ENCODE measurements at regions not wholly inside any gene's neighbourhood (a gene's known extent, or its start where the extent isn't known, plus 50 kb on each side); places are given as distances from the start of the nearest gene placed in this dataset.

DNA sequence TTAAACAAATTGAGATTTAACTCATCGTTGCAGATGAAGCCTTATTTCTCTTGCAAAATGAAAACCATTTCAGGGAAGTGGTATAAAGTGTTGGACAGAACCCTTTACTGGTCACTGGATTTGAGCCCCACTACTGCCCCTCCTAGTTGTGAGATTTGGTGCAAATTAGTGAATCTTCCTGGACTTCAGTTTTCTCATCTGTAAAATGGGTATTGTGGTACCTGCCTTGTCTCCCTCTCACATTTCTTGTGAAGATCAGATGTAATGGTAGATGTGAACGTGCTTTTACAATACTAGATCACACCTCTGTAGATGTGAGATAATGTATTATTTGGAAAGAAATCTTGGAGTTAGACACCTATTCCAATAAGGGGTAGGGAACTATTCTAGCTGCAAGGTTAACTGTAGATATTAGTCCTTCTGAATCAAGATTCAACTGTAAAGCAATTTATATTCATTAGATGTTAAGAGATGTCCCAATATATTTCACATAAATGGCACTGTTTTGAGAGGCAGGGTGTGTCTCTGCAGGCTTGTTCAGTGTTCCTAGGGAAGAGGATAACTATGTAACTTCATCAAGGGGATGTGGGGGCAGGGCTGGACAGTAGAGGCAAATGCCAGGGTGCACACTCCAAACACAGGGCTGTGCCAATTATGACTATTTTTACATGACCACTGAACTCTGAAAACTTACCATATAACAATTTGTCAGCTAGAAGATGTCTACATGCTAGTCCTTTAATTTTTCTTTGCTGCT, 112.4 kb upstream of the PFN2 start:
- Histone ChIP-seq H3K27me3 (no peaks in the 10 kb centered on the region), H3K27ac (peak overlapping the region; percentile 33), H3K4me1 (ENCODE audit: insufficient read depth) (no peaks in the 10 kb centered on the region), H2AFZ (no peak overlapping the region), H3K79me2 (no peaks in the 10 kb centered on the region), H3K9me2 (replicated peaks; ENCODE audit: insufficient read depth) (no peaks in the 10 kb centered on the region), H4K20me1 (ENCODE audit: insufficient read depth, poor library complexity, severe bottlenecking) (no peaks in the 10 kb centered on the region), H3K4me2 (peak overlapping the region; percentile 52), H3K36me3 (replicated peaks; ENCODE audit: insufficient read depth, low read depth) (no peaks in the 10 kb centered on the region), H3K9me3 (ENCODE audit: low read depth) (no peaks in the 10 kb centered on the region), H3K4me3 (no peak overlapping the region)
- 89% methylated on average over 2 of the region's 2 CpGs for WGBS (ENCODE audit: low lambda C conversion rate, missing lambda C conversion rate)
- DNase-seq (ENCODE audit: low spot score), result no peak
- TF ChIP-seq, protein P1, sequence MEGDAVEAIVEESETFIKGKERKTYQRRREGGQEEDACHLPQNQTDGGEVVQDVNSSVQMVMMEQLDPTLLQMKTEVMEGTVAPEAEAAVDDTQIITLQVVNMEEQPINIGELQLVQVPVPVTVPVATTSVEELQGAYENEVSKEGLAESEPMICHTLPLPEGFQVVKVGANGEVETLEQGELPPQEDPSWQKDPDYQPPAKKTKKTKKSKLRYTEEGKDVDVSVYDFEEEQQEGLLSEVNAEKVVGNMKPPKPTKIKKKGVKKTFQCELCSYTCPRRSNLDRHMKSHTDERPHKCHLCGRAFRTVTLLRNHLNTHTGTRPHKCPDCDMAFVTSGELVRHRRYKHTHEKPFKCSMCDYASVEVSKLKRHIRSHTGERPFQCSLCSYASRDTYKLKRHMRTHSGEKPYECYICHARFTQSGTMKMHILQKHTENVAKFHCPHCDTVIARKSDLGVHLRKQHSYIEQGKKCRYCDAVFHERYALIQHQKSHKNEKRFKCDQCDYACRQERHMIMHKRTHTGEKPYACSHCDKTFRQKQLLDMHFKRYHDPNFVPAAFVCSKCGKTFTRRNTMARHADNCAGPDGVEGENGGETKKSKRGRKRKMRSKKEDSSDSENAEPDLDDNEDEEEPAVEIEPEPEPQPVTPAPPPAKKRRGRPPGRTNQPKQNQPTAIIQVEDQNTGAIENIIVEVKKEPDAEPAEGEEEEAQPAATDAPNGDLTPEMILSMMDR (IDR thresholded peaks at IDR 0.05; ENCODE audit: poor library complexity), result no peak
- no peak for TF ChIP-seq EZH2phosphoT487 (IDR thresholded peaks at IDR 0.05; ENCODE audit: low read depth, severe bottlenecking, unreplicated experiment)
- TF ChIP-seq EZH2 (IDR thresholded peaks at IDR 0.05; ENCODE audit: borderline replicate concordance), result no peak

DNA sequence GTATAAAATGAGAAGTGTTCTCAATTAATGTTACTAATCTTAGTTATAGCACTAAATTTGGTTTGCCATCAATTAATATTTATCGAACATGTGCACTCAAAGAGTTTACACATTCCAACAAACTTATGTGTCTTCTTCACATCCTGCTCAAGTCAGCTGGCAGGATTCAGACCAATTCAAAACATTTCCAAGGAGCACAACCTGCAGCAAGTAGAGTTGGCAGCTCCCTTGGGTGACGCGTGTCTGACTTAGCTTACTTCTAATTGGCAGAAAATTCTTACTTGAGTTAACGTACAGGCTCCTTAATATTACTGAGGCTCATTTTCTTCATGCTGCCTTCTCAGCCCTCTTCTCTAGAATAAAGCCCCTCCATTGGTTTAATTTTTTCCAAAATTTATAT, 110.4 kb upstream of the PFN2 start:
- Histone ChIP-seq H2AFZ (no peak overlapping the region), H3K27ac (no peak overlapping the region)
- TF ChIP-seq EZH2 (IDR thresholded peaks at IDR 0.05; ENCODE audit: borderline replicate concordance) (no peak), EZH2phosphoT487 (IDR thresholded peaks at IDR 0.05; ENCODE audit: low read depth, severe bottlenecking, unreplicated experiment) (no peak)
- TF ChIP-seq, protein P1 (IDR thresholded peaks at IDR 0.05; ENCODE audit: poor library complexity), result no peak

DNA sequence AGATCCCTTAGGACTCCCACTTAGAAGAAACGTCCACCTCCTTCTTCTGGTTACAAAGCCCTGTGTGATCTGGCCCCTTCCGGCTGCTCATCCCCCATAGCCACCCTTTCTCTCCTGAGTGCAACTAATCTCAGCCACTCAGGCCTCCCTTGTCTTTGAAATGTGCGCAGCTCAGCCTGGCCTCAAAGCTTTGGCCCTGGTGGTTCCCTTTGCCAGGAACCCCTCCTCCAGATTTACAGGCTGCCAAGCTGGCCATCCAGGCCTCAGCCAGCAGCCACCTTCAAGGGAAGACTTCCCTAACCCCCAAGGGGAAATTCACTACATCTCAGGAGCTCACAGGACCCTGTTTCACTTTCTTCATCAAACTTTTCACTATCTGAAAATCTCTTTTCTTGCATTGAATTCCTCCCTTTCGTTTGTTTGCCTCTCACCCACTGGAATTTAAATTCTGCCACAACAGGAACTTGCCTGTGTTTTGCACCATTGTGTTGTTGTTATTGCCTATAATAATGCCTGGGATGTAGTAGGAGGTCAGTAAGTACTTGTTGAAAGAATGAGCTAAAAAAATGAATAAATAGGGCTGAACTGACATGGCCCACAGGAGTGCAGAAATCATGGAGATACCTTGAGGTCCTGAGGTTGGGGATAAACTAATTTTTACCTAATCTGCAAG, 109.5 kb upstream of the PFN2 start:
- Histone ChIP-seq H3K27me3 (no peaks in the 10 kb centered on the region), H3K9me3 (ENCODE audit: low read depth) (no peaks in the 10 kb centered on the region), H3K27ac (peak overlapping the region; percentile 83), H2AFZ (no peak overlapping the region), H3K4me1 (ENCODE audit: insufficient read depth) (no peaks in the 10 kb centered on the region), H3K79me2 (no peaks in the 10 kb centered on the region), H3K36me3 (replicated peaks; ENCODE audit: insufficient read depth, low read depth) (no peaks in the 10 kb centered on the region), H3K4me2 (no peak overlapping the region), H4K20me1 (ENCODE audit: insufficient read depth, poor library complexity, severe bottlenecking) (no peaks in the 10 kb centered on the region), H3K4me3 (no peak overlapping the region), H3K9me2 (replicated peaks; ENCODE audit: insufficient read depth) (no peaks in the 10 kb centered on the region)
- no peak for DNase-seq (ENCODE audit: low spot score)
- WGBS (ENCODE audit: low lambda C conversion rate, missing lambda C conversion rate), result 64% methylated on average over 4 of the region's 4 CpGs
- TF ChIP-seq, protein P1 (IDR thresholded peaks at IDR 0.05; ENCODE audit: poor library complexity), result no peak
- TF ChIP-seq EZH2phosphoT487 (IDR thresholded peaks at IDR 0.05; ENCODE audit: low read depth, severe bottlenecking, unreplicated experiment) (no peak), EZH2 (IDR thresholded peaks at IDR 0.05; ENCODE audit: borderline replicate concordance) (no peak)

More for the DNA sequence above, 110.4 kb upstream of the PFN2 start:
- no peaks in the 10 kb centered on the region for H4K20me1 ChIP-seq (ENCODE audit: insufficient read depth, poor library complexity, severe bottlenecking)
- H3K36me3 ChIP-seq (replicated peaks; ENCODE audit: insufficient read depth, low read depth), result no peaks in the 10 kb centered on the region
- WGBS (ENCODE audit: low lambda C conversion rate, missing lambda C conversion rate), result 94% methylated on average over 4 of the region's 4 CpGs
- H3K4me3 ChIP-seq, result no peak overlapping the region
- no peaks in the 10 kb centered on the region for H3K27me3 ChIP-seq
- H3K4me2 ChIP-seq, result no peak overlapping the region
- no peaks in the 10 kb centered on the region for H3K4me1 ChIP-seq (ENCODE audit: insufficient read depth)
- no peaks in the 10 kb centered on the region for H3K79me2 ChIP-seq
- no peaks in the 10 kb centered on the region for H3K9me2 ChIP-seq (replicated peaks; ENCODE audit: insufficient read depth)
- H3K9me3 ChIP-seq (ENCODE audit: low read depth), result no peaks in the 10 kb centered on the region
- no peak for DNase-seq (ENCODE audit: low spot score)

Measured in hepatocyte (in vitro differentiated cells).